ENCODE measurements at regions not wholly inside any gene's neighbourhood (a gene's known extent, or its start where the extent isn't known, plus 50 kb on each side); places are given as distances from the start of the nearest gene placed in this dataset.
A peak's percentile ranks its signal among the peaks of the same experiment; 100 is the strongest.

- DNase-seq (ENCODE audit: low spot score), result no peak
These were observed 97.4 kb upstream of the ITGA6 start for GRCh38 chr2:172329774-172330671.

- DNase-seq (ENCODE audit: low spot score), result no peak
These were observed 94.9 kb upstream of the ITGA6 start for GRCh38 chr2:172332507-172332906.

GRCh38 chr2:172333235-172333977 lies 94.0 kb upstream of the ITGA6 start:
- no peak for DNase-seq (ENCODE audit: low spot score)

DNA sequence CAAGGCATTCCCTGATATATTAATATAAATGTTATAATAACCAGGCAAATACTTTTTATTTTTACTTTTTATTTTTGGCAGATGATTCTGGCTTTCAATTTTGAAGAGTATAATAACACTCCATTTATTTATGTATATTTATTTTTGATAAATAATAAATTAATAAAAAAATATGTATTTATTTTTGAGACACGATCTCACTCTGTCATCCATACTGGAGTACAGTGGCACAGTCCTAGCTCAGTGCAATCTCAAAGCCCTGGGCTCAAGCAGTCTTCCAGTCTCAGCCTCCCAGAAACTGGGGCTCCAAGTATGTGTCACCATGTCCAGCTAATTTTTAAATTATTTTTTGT lies 93.4 kb upstream of the ITGA6 start:
- no peak for DNase-seq (ENCODE audit: low spot score)

GRCh38 chr2:172334988-172335387 lies 92.4 kb upstream of the ITGA6 start:
- DNase-seq (ENCODE audit: low spot score), result no peak

DNA sequence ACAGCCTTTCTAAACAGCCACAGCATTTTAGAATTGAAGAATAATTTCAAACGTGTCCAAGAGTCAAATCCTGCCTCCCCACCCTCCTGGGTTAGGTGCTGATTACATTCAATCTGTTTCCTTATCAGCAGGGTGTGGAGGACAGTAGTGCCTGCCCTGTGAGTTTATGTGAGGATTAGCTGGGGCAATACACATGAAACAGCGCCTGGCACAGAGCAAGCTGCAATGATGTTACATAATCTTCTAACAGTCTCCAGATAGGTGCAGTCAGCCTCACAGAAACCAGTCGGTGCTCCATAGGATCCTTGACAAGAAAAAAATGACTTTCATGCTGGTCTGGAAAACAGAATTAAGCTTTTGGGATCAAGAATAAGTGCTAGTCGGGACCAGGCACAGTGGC lies 91.7 kb upstream of the ITGA6 start:
- no peak for DNase-seq (ENCODE audit: low spot score)

- no peak for DNase-seq (ENCODE audit: low spot score)
These were observed 90.7 kb upstream of the ITGA6 start for GRCh38 chr2:172336681-172337080.

DNA sequence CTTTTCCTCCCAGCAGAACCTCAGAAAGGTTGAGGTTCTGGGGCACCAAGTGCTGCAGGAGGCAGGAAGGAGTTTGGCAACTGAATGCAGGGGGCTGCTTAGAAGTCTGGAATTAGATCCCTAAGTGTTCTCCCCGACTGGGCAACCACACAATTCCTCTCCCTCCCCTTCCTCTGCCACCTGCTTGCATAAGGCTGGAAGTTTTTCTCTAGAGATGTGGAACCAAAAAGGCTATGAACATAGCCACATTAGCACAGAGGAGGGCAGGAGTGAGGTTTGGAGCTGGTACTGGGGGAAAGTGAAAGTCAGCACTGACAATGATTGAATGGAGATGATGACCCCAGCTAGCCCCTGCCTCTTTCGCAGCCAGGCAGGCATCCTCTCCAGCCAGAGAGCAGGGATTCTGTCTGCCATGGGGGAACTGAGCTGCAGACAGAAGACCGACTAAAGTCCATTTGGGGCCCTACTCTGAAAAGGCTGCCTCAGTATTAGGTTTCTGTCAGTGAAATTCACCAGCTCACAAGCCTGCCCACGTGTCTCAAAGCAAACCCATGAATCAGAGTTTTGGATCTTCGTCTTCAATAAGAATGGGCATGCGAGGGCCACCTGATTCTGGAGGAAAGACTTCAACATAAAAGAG lies 87.9 kb upstream of the ITGA6 start:
- DNase-seq (ENCODE audit: low spot score), result peak; percentile 8

GRCh38 chr2:172340394-172340793 lies 87.0 kb upstream of the ITGA6 start:
- DNase-seq (ENCODE audit: low spot score), result no peak

GRCh38 chr2:172342078-172342477 lies 85.3 kb upstream of the ITGA6 start:
- no peak for DNase-seq (ENCODE audit: low spot score)

- DNase-seq (ENCODE audit: low spot score), result no peak
These were observed 84.8 kb upstream of the ITGA6 start for GRCh38 chr2:172342611-172343010.

- DNase-seq (ENCODE audit: low spot score), result no peak
These were observed 83.2 kb upstream of the ITGA6 start for GRCh38 chr2:172344159-172344558.

DNA sequence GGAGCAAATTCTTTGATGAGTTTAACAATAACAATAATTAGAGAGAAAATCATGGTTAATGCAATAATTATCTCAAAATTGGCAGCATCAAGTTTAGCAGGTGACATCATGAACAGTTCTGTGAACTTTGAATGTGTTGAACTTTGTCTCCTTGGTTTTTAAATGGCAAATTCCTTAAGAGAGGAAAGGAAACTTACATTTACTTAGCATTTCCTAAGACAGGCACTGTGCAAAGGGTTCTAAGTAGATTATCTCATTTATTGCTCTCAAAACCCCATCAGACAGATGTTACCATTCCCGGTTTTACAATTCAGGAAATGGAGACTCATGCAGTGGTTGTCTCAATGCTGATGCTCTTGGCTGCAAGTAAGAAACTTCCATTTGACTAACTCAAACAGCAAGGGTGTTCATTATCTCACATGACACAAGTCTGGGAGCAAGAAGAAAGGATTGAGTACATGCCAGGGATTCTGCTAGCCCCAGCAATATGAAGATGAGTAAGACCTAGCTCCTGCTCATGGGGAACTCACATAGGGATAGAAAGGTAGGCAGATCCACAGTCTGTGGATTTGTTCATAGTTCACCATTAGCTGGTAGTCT lies 81.3 kb upstream of the ITGA6 start:
- no peak for DNase-seq (ENCODE audit: low spot score)

- DNase-seq (ENCODE audit: low spot score), result no peak
These were observed 78.7 kb upstream of the ITGA6 start for GRCh38 chr2:172348555-172349288.

- DNase-seq (ENCODE audit: low spot score), result no peak
These were observed 76.4 kb upstream of the ITGA6 start for GRCh38 chr2:172350839-172351479.

DNA sequence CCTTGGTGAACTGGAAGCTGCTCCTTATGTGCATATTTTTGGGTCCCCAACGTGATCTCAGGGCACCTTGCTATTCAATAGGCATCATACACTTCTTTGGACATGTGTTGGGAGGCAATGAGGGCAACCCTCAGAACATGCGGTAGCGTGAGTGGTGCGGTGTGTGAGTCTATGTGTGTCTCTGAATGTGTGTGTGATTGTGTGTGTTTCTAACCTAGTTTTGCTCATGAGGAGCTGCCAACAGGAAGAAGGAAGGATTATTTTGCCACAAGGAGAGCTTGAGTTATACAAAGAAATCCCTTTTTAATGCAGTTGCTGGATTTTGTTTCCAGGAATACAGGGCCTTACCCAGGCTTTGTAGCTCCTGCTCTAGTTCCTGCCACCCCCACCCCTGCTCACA lies 75.8 kb upstream of the ITGA6 start:
- DNase-seq (ENCODE audit: low spot score), result no peak

- no peak for DNase-seq (ENCODE audit: low spot score)
These were observed 73.0 kb upstream of the ITGA6 start for GRCh38 chr2:172354347-172354746.

DNA sequence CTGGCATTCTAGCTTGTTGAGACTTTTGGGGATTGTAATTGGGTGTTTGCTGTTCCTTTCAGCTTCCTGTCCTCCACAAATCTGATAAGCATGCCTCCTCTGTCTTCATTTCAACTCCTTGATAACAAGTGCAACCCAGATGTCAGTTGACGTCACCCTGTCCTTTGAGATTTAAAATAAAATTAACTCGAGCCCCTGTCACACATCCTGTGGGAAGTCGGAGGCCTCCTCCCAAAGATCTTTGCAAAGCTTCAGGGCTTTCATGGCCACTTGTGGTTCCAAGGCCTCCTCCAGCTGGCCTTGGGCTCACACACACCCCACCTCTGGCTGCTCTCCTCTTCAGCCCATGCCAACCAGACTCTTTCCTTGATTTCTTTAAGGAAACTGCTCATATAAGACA lies 69.9 kb upstream of the ITGA6 start:
- no peak for DNase-seq (ENCODE audit: low spot score)

DNA sequence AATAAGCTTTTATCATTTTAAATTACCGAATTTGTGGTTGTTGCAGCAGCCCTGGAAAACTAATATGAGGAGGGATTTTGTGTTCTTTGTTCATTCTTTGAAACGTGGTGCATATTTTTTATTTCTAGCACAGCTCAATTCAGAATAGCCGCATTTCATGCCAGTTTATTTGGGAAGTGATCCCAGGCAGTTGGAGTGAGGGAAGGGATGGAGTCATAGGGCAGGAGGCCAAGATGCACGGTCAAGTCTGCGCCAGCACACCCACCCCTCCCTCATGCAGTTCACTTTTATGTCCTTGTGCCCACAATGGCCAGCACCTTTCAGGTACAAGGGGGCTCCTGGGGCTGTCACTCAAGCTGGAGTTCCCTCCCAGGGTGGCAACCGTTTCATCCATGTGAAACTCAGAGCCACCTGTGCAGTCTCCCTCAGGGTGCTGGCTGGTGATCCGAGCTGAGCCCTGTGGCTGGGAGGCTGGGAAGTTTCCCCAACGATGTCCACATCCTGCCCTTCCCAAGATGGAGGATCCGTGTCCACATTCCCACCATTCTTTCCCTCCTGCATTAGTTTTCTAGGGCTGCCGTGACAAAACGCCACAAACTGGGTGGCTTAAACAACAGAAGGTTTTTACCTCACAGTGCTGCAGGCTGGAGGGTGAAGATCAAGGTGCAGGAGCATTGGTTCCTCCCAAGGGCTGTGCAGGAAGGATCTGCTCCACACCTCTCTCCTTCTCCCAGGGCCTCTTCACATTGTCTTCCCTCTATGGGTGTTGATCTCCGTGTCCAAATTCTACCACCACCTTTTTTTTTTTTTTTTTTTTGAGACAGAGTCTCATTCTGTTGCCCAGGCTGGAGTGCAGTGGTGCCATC lies 68.5 kb upstream of the ITGA6 start:
- DNase-seq (ENCODE audit: low spot score), result no peak

DNA sequence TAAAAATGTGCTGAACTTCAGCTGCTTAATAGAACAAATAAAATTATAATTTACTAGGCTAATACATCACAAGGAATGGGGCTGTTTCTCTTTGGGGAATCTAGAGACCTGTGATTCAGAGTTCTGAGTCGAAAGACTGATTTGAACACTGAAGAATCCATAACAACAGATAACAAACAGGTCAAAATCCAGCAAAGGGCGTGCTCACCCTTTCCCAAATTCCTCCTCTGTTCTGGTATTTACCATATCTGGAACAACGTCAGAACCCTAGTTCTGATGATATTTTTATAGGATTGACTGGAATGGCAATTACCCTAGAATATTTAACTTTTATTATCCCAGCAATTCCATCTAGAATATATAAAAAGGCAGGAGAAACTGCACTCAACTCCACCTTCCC lies 66.0 kb upstream of the ITGA6 start:
- DNase-seq (ENCODE audit: low spot score), result no peak

All from CD4-positive, alpha-beta T cell treated with Interleukin-15 for 4 hours (primary cell).